ENCODE measurements at regions not wholly inside any gene's neighbourhood (a gene's known extent, or its start where the extent isn't known, plus 50 kb on each side); places are given as distances from the start of the nearest gene placed in this dataset.

- DNase-seq (ENCODE audit: low read depth in 4 of 6, low spot score in 6 of 6): no peak
- H3K27me3 ChIP-seq (ENCODE audit: control insufficient read depth, insufficient read depth, low read length): no peaks in the 10 kb centered on the region
- no peak overlapping the region for H3K27ac ChIP-seq (ENCODE audit: low read depth, low read length)
- no peaks in the 10 kb centered on the region for H3K9me3 ChIP-seq (ENCODE audit: control insufficient read depth, insufficient read depth, low read length)
- WGBS (ENCODE audit: insufficient coverage): 95% methylated on average over 8 of the region's 11 CpGs
- no peaks in the 10 kb centered on the region for H3K4me1 ChIP-seq (ENCODE audit: control insufficient read depth, insufficient read depth, low read length)
- no peak overlapping the region for H3K4me3 ChIP-seq (ENCODE audit: low read depth, low read length)
- H3K36me3 ChIP-seq (ENCODE audit: control insufficient read depth, insufficient read depth, low read length): no peaks in the 10 kb centered on the region
Observed at GRCh38 chr6:129943637-129944271, 74.6 kb upstream of the L3MBTL3 start.

GRCh38 chr6:129940454-129941195, 77.8 kb upstream of the L3MBTL3 start:
- H3K36me3 ChIP-seq (ENCODE audit: control insufficient read depth, insufficient read depth, low read length): no peaks in the 10 kb centered on the region
- WGBS (ENCODE audit: insufficient coverage): 88% methylated on average over 2 of the region's 6 CpGs
- no peaks in the 10 kb centered on the region for H3K9me3 ChIP-seq (ENCODE audit: control insufficient read depth, insufficient read depth, low read length)
- no peak overlapping the region for H3K27ac ChIP-seq (ENCODE audit: low read depth, low read length)
- H3K4me1 ChIP-seq (ENCODE audit: control insufficient read depth, insufficient read depth, low read length): no peaks in the 10 kb centered on the region
- no peak overlapping the region for H3K4me3 ChIP-seq (ENCODE audit: low read depth, low read length)
- no peak for DNase-seq (ENCODE audit: low read depth in 4 of 6, low spot score in 6 of 6)
- no peaks in the 10 kb centered on the region for H3K27me3 ChIP-seq (ENCODE audit: control insufficient read depth, insufficient read depth, low read length)

GRCh38 chr6:129938249-129939020, 77.3 kb upstream of the TMEM244 start:
- H3K36me3 ChIP-seq (ENCODE audit: control insufficient read depth, insufficient read depth, low read length): no peaks in the 10 kb centered on the region
- no peaks in the 10 kb centered on the region for H3K9me3 ChIP-seq (ENCODE audit: control insufficient read depth, insufficient read depth, low read length)
- DNase-seq (ENCODE audit: low read depth in 4 of 6, low spot score in 6 of 6): peak in 1 of 6 donors; percentile 6
- no peak overlapping the region for H3K27ac ChIP-seq (ENCODE audit: low read depth, low read length)
- H3K4me3 ChIP-seq (ENCODE audit: low read depth, low read length): no peak overlapping the region
- no peaks in the 10 kb centered on the region for H3K27me3 ChIP-seq (ENCODE audit: control insufficient read depth, insufficient read depth, low read length)
- 80% methylated on average over 1 of the region's 8 CpGs for WGBS (ENCODE audit: insufficient coverage)
- no peaks in the 10 kb centered on the region for H3K4me1 ChIP-seq (ENCODE audit: control insufficient read depth, insufficient read depth, low read length)

- Histone ChIP-seq H3K36me3 (ENCODE audit: control insufficient read depth, insufficient read depth, low read length) (no peaks in the 10 kb centered on the region), H3K4me1 (ENCODE audit: control insufficient read depth, insufficient read depth, low read length) (no peaks in the 10 kb centered on the region), H3K27ac (ENCODE audit: low read depth, low read length) (no peak overlapping the region), H3K27me3 (ENCODE audit: control insufficient read depth, insufficient read depth, low read length) (no peaks in the 10 kb centered on the region), H3K9me3 (ENCODE audit: control insufficient read depth, insufficient read depth, low read length) (no peaks in the 10 kb centered on the region), H3K4me3 (ENCODE audit: low read depth, low read length) (no peak overlapping the region)
- WGBS (ENCODE audit: insufficient coverage): 6% methylated on average over 3 of the region's 7 CpGs
- DNase-seq (ENCODE audit: low read depth in 4 of 6, low spot score in 6 of 6): peak; percentile 9 to 80 (median 18)
Observed at GRCh38 chr6:129936329-129937165, 75.4 kb upstream of the TMEM244 start.

- Histone ChIP-seq H3K4me3 (ENCODE audit: low read depth, low read length) (no peak overlapping the region), H3K9me3 (ENCODE audit: control insufficient read depth, insufficient read depth, low read length) (no peaks in the 10 kb centered on the region), H3K4me1 (ENCODE audit: control insufficient read depth, insufficient read depth, low read length) (no peaks in the 10 kb centered on the region), H3K27ac (ENCODE audit: low read depth, low read length) (no peak overlapping the region), H3K36me3 (ENCODE audit: control insufficient read depth, insufficient read depth, low read length) (no peaks in the 10 kb centered on the region), H3K27me3 (ENCODE audit: control insufficient read depth, insufficient read depth, low read length) (no peaks in the 10 kb centered on the region)
- no CpG with 5 or more reads among the region's 1 CpG for WGBS (ENCODE audit: insufficient coverage)
- no peak for DNase-seq (ENCODE audit: low read depth in 4 of 6, low spot score in 6 of 6)
Observed at GRCh38 chr6:129932321-129932720, 71.2 kb upstream of the TMEM244 start.

GRCh38 chr6:129929433-129929832, 68.3 kb upstream of the TMEM244 start:
- no peaks in the 10 kb centered on the region for H3K36me3 ChIP-seq (ENCODE audit: control insufficient read depth, insufficient read depth, low read length)
- DNase-seq (ENCODE audit: low read depth in 4 of 6, low spot score in 6 of 6): peak in 1 of 6 donors; percentile 24
- no peaks in the 10 kb centered on the region for H3K9me3 ChIP-seq (ENCODE audit: control insufficient read depth, insufficient read depth, low read length)
- H3K4me3 ChIP-seq (ENCODE audit: low read depth, low read length): no peak overlapping the region
- WGBS (ENCODE audit: insufficient coverage): no CpG with 5 or more reads among the region's 1 CpG
- H3K27ac ChIP-seq (ENCODE audit: low read depth, low read length): no peak overlapping the region
- no peaks in the 10 kb centered on the region for H3K4me1 ChIP-seq (ENCODE audit: control insufficient read depth, insufficient read depth, low read length)
- no peaks in the 10 kb centered on the region for H3K27me3 ChIP-seq (ENCODE audit: control insufficient read depth, insufficient read depth, low read length)

GRCh38 chr6:129923530-129924250, 62.6 kb upstream of the TMEM244 start:
- H3K27ac ChIP-seq (ENCODE audit: low read depth, low read length): no peak overlapping the region
- no peak for DNase-seq (ENCODE audit: low read depth in 4 of 6, low spot score in 6 of 6)
- H3K9me3 ChIP-seq (ENCODE audit: control insufficient read depth, insufficient read depth, low read length): no peaks in the 10 kb centered on the region
- no peak overlapping the region for H3K4me3 ChIP-seq (ENCODE audit: low read depth, low read length)
- H3K27me3 ChIP-seq (ENCODE audit: control insufficient read depth, insufficient read depth, low read length): no peaks in the 10 kb centered on the region
- H3K4me1 ChIP-seq (ENCODE audit: control insufficient read depth, insufficient read depth, low read length): no peaks in the 10 kb centered on the region
- no peaks in the 10 kb centered on the region for H3K36me3 ChIP-seq (ENCODE audit: control insufficient read depth, insufficient read depth, low read length)

- no peaks in the 10 kb centered on the region for H3K4me1 ChIP-seq (ENCODE audit: control insufficient read depth, insufficient read depth, low read length)
- no peaks in the 10 kb centered on the region for H3K27me3 ChIP-seq (ENCODE audit: control insufficient read depth, insufficient read depth, low read length)
- no peak overlapping the region for H3K27ac ChIP-seq (ENCODE audit: low read depth, low read length)
- no peaks in the 10 kb centered on the region for H3K36me3 ChIP-seq (ENCODE audit: control insufficient read depth, insufficient read depth, low read length)
- H3K4me3 ChIP-seq (ENCODE audit: low read depth, low read length): no peak overlapping the region
- H3K9me3 ChIP-seq (ENCODE audit: control insufficient read depth, insufficient read depth, low read length): no peaks in the 10 kb centered on the region
- no peak for DNase-seq (ENCODE audit: low read depth in 4 of 6, low spot score in 6 of 6)
- 100% methylated on average over 1 of the region's 3 CpGs for WGBS (ENCODE audit: insufficient coverage)
Observed at GRCh38 chr6:129921169-129921817, 60.2 kb upstream of the TMEM244 start.
